Right atrium auricular region (tissue), 2 donors: ENCODE measurements at regions not wholly inside any gene's neighbourhood (a gene's known extent, or its start where the extent isn't known, plus 50 kb on each side); places are given as distances from the start of the nearest gene placed in this dataset.

ENCODE experiments used
- DNase-seq: peaks from one replicate; pipeline ENCODE4 v3.0.0-alpha.2; 2019; ENCODE audit warnings: low spot score
- H3K27ac ChIP-seq, 2 donors: fragments of 200-600 bp; sonication (generic); 1 replicate in 1 of 2; 2 replicates in 1 of 2; pipeline ENCODE4 v1.5.1; 2016 to 2019
- H3K27me3 ChIP-seq, 2 donors: fragments of 200-600 bp; sonication (generic); one replicate each; pipeline versions ENCODE4 v1.5.1 to v1.6.0; 2017 to 2019
- H3K36me3 ChIP-seq: fragments of 200-600 bp; sonication (generic); one replicate; pipeline ENCODE4 v1.5.1; 2016
- H3K4me1 ChIP-seq, 2 donors: fragments of 200-600 bp; sonication (generic); one replicate each; pipeline versions ENCODE4 v1.5.1 to v1.6.0; 2017 to 2019
- H3K4me3 ChIP-seq, 2 donors: fragments of 200-600 bp; sonication (generic); 1 replicate in 1 of 2; 2 replicates in 1 of 2; pipeline ENCODE4 v1.5.1; 2017 to 2019; ENCODE audit warnings: mild to moderate bottlenecking in 1 of 2, moderate library complexity in 1 of 2
- H3K9me3 ChIP-seq, 2 donors: fragments of 200-600 bp; sonication (generic); one replicate each; pipeline ENCODE4 v1.5.1; 2019
- TF ChIP-seq, protein P1 (sequence below), 2 donors: fragments of 200-600 bp; sonication (generic); IDR thresholded peaks; one replicate each; pipeline ENCODE4 v1.5.1; 2019; ENCODE audit warnings: antibody characterized with exemption in 2 of 2

- TF ChIP-seq, protein P1, sequence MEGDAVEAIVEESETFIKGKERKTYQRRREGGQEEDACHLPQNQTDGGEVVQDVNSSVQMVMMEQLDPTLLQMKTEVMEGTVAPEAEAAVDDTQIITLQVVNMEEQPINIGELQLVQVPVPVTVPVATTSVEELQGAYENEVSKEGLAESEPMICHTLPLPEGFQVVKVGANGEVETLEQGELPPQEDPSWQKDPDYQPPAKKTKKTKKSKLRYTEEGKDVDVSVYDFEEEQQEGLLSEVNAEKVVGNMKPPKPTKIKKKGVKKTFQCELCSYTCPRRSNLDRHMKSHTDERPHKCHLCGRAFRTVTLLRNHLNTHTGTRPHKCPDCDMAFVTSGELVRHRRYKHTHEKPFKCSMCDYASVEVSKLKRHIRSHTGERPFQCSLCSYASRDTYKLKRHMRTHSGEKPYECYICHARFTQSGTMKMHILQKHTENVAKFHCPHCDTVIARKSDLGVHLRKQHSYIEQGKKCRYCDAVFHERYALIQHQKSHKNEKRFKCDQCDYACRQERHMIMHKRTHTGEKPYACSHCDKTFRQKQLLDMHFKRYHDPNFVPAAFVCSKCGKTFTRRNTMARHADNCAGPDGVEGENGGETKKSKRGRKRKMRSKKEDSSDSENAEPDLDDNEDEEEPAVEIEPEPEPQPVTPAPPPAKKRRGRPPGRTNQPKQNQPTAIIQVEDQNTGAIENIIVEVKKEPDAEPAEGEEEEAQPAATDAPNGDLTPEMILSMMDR (IDR thresholded peaks at IDR 0.05) = no peak
Observed at GRCh38 chr5:155914766-155915165, 412.2 kb upstream of the SGCD start.

DNA sequence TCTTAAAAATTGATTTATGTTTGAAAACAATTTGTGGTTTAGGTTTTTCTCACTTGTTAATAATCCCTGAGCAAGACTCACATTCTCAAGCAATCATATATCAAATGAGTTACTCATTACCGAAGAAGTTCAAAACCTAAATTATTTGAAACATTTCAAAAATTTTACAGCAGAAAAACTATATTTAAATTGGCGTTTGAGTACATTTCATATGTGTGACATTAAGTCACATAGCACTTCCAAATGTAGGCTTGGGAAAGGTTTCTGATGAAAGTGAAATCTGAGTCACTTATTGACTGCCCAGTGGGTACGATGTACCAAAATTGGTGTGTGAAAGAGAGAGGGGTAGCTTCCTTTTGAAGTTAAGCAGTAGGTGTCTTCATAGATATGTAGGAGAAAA lies 411.4 kb upstream of the SGCD start:
- Histone ChIP-seq H3K27ac (no peak overlapping the region), H3K4me1 (peaks cover 0 to 12% of the 10 kb centered on the region in 2 donors), H3K27me3 (no peaks in the 10 kb centered on the region), H3K4me3 (no peak overlapping the region), H3K9me3 (no peaks in the 10 kb centered on the region), H3K36me3 (no peaks in the 10 kb centered on the region)
- TF ChIP-seq, protein P1 (IDR thresholded peaks at IDR 0.05) = no peak
- no peak for DNase-seq

More at GRCh38 chr5:155914766-155915165, 412.2 kb upstream of the SGCD start:
- no peak overlapping the region for H3K27ac ChIP-seq
- H3K4me3 ChIP-seq = no peak overlapping the region
- H3K27me3 ChIP-seq = no peaks in the 10 kb centered on the region
- no peaks in the 10 kb centered on the region for H3K9me3 ChIP-seq
- no peak for DNase-seq
- H3K4me1 ChIP-seq = peaks cover 0 to 9% of the 10 kb centered on the region in 2 donors
- H3K36me3 ChIP-seq = no peaks in the 10 kb centered on the region

DNA sequence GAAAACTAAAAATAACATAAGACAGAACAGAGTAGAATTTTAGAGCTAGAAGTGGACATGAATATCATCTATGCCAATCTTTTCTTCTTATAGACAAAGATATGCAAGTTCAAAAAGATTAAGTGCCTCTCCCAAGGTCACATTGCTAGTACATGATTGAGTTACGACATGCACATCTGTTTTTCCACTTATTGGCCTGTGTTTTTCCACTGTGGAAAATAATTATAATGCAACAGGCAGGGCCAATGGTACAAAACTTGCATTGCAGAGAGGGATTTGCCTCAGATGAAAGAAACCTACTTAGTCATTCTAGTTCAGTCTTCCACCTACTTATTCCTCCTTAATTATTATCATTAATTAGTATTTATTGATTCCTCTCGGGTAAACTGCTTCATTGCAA lies 407.8 kb upstream of the SGCD start:
- H3K36me3 ChIP-seq = no peaks in the 10 kb centered on the region
- H3K4me3 ChIP-seq = no peak overlapping the region
- no peak for DNase-seq
- peaks cover 0 to 13% of the 10 kb centered on the region in 2 donors for H3K4me1 ChIP-seq
- no peaks in the 10 kb centered on the region for H3K27me3 ChIP-seq
- no peak overlapping the region for H3K27ac ChIP-seq
- no peaks in the 10 kb centered on the region for H3K9me3 ChIP-seq
- TF ChIP-seq, protein P1 (IDR thresholded peaks at IDR 0.05) = no peak

DNA sequence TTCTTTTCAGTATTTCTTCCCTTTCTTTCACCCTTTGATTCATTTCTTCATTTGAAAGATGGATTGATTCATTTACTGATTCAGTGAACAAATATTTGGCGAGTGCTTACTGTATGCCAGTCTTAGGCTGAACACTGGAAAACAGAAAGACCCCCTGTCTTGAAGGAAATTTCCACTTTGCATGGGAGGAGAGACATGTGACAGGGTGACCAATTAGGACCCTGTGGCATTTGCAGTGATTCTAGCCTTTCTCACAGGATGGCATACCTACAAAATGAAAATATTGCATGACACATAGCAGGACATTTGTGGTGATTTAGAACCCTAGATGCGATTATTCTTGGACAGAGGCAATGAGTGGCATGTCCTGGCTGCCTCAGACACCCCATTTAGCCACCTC lies 407.2 kb upstream of the SGCD start:
- no peaks in the 10 kb centered on the region for H3K27me3 ChIP-seq
- no peak for DNase-seq
- H3K4me3 ChIP-seq = no peak overlapping the region
- H3K27ac ChIP-seq = no peak overlapping the region
- peaks cover 0 to 13% of the 10 kb centered on the region in 2 donors for H3K4me1 ChIP-seq
- no peaks in the 10 kb centered on the region for H3K9me3 ChIP-seq
- TF ChIP-seq, protein P1 (IDR thresholded peaks at IDR 0.05) = no peak
- no peaks in the 10 kb centered on the region for H3K36me3 ChIP-seq

- Histone ChIP-seq H3K36me3 (no peaks in the 10 kb centered on the region), H3K27me3 (no peaks in the 10 kb centered on the region), H3K9me3 (no peaks in the 10 kb centered on the region)
Observed at GRCh38 chr5:155921621-155922020, 405.3 kb upstream of the SGCD start.

DNA sequence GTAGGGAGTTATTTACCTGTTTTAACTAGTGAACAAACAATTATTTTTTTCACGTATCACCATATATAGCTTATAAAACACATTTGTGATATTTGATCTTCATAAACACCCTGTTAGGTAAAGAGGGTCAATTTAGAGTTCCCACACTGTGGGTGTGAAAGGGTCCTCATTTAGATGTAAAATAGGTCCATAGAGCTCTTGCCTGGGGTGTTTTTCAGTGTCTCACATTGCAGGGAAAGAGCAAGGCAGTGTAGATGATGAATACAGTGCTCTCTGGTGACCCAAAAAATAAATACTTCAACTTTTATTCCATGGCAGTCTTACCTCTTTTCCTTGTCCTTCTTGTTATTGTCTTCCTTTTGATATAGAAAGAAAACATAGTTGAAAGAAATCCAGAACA lies 403.2 kb upstream of the SGCD start:
- no peaks in the 10 kb centered on the region for H3K36me3 ChIP-seq
- no peaks in the 10 kb centered on the region for H3K9me3 ChIP-seq
- no peak for DNase-seq
- H3K27ac ChIP-seq = no peak overlapping the region
- TF ChIP-seq, protein P1 (IDR thresholded peaks at IDR 0.05) = no peak
- H3K27me3 ChIP-seq = no peaks in the 10 kb centered on the region
- H3K4me3 ChIP-seq = no peak overlapping the region
- peaks cover 0 to 11% of the 10 kb centered on the region in 2 donors for H3K4me1 ChIP-seq

More at GRCh38 chr5:155921621-155922020, 405.3 kb upstream of the SGCD start:
- no peak overlapping the region for H3K27ac ChIP-seq
- H3K4me3 ChIP-seq = no peak overlapping the region
- TF ChIP-seq, protein P1 (IDR thresholded peaks at IDR 0.05) = no peak
- peaks cover 0 to 13% of the 10 kb centered on the region in 2 donors for H3K4me1 ChIP-seq
- no peak for DNase-seq
